Inferior parietal cortex (tissue), 1 donor: ENCODE measurements at regions not wholly inside any gene's neighbourhood (a gene's known extent, or its start where the extent isn't known, plus 50 kb on each side); places are given as distances from the start of the nearest gene placed in this dataset.
"Not testable (repeated sequence)": the region's sequence is repeated elsewhere in the genome, so short reads cannot be mapped to it uniquely, and the experiment has no call there.

ENCODE experiments used
- DNase-seq: peaks from one replicate; pipeline ENCODE4 v3.0.0-alpha.2; 2016; ENCODE audit errors: extremely low spot score

GRCh38 chrX:112367065-112367464 is 284.5 kb upstream of the TRPC5 start:
- no peak for DNase-seq

- DNase-seq = no peak
These were observed 277.3 kb upstream of the TRPC5 start for GRCh38 chrX:112359906-112360305.

- DNase-seq = no peak
These were observed 273.4 kb upstream of the TRPC5 start for GRCh38 chrX:112355931-112356330.

DNA sequence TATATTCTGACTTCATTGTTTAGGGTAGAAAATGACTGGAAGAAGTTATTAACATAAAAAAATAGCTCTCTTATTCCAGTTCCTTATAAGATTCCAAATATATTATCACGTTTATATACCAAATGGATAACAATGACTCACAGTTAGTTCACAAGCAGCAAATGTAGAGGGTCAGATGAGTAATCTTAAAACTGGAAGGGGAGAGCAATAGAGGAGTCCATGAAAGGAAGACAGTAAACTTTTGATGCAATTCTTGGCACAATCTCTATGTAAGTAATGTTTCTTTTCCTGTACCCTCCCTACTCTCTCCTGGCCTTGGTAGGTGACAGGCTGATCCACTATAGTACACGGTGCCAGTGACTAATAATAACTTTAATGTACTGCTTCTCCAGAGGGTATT is 259.0 kb upstream of the TRPC5 start:
- DNase-seq = no peak

GRCh38 chrX:112313201-112313600 is 230.6 kb upstream of the TRPC5 start:
- no peak for DNase-seq

GRCh38 chrX:112306027-112306426 is 223.5 kb upstream of the TRPC5 start:
- no peak for DNase-seq

DNA sequence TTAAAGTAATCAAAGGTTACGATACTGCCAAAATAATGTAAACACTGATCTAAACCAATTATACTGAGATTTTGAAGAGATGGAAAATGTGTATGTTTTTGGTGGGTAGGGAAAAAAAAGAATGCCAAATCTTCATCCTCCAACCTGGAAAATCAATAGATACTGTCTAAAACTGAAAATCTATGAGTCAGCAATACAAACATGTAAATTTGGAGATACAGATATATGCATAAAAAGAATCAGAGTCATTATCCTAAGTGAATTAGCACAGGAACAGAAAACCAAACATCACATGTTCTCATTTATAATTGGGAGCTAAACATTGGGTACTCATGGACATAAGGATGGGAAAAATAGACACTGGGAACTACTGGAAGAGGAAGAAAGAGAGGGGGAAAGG is 197.4 kb upstream of the TRPC5 start:
- no peak for DNase-seq

DNA sequence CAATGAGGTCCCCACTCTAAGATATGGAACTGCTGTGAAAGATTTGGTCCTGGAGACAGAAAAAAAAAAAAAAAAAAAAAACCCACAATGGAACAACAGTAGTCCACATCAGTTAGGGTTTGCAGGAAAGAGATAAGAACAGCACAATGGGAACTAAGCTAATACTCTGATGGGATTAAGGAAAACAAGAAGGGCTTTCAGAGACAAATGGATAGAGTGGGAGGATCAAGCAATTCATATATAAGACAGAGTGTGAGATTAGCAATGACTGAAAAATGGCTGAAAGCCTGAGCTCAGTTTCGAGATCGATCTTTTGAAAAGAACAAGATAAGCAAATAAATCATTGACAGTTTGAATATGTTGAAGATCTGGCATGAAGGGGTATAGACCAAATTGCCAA is 188.4 kb upstream of the TRPC5 start:
- DNase-seq = no peak

- no peak for DNase-seq
These were observed 183.6 kb upstream of the TRPC5 start for GRCh38 chrX:112266136-112266535.

- no peak for DNase-seq
These were observed 176.8 kb upstream of the TRPC5 start for GRCh38 chrX:112259375-112259774.

GRCh38 chrX:112254896-112255295 is 172.3 kb upstream of the TRPC5 start:
- DNase-seq = no peak

DNA sequence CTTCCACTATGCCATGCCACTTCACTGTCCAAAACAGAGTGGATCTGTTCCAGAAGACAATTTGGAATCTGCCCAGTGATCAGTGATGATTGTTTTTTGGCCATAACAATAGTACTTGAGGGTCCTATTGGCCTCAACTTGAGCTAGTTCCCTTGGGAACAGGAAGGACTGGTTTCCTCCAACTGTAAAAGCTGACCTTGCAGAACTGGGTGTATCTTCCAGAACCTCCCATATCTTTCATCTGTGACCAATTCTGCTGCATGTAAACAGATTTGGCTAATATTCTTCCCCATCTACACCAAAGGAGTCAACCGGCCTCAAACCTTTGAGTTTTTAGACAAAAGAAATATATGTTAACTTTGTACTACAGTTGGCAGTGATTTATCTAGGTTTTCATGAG is 165.1 kb upstream of the TRPC5 start:
- no peak for DNase-seq

DNA sequence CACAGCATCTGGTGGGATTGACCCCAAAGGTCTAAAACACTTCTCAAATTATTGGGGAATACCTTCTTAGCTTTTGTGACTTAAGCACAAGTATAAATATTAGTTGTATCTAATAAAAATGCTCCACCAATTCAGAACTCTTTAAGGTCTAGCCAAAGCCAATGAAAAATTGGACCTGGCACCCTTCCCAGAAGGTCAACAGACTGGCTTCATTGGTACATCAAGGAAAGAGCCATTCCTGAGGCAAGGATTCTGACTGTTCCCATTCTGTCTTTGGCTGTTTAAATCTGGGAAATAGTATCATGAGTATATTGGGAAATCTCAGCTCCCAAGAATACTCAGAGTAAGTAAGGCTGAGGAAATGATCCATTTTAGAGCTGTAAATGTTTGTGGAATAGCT is 153.0 kb upstream of the TRPC5 start:
- DNase-seq = no peak

GRCh38 chrX:112233164-112233563 is 150.6 kb upstream of the TRPC5 start:
- DNase-seq = no peak

DNA sequence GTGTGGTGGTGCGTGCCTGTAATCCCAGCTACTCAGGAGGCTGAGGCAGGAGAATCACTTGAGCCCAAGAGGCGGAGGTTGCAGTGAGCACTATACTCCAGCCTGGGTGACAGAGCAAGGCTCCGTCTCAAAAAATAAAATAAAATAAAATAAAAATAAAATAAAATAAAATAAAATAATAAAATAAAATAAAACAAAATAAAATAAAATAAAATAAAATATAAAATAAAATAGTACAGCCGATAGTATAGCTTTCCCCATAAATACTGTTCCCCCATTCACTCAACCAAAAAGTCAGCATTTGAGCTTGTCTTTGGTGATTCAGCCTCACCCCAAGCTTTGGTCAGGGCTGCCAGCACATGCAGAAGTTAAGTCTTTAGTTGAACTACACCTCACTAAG is 144.2 kb upstream of the TRPC5 start:
- not testable (repeated sequence) for DNase-seq

DNA sequence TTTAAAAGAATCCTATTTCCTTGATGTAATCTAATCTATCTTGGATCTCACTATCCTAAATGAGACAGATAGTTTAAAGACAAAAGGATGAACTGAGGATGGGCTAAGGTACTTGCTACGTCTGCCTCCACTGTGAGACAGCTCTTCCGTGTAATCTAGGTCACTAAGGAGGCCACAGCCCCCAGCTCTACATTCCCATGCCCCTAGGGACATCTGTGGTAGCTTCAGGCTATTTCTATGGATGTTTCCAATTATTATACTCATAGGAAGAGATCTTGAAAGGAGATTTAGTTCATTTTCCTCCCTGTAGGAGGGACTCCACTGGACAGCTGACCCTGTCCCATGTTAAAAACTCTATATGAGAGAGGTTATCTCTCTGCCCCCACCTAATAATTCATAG is 140.8 kb upstream of the TRPC5 start:
- DNase-seq = no peak

GRCh38 chrX:112218388-112218787 is 135.8 kb upstream of the TRPC5 start:
- DNase-seq = no peak

- no peak for DNase-seq
These were observed 128.9 kb upstream of the TRPC5 start for GRCh38 chrX:112211459-112211858.

GRCh38 chrX:112197840-112198239 is 115.3 kb upstream of the TRPC5 start:
- DNase-seq = no peak

DNA sequence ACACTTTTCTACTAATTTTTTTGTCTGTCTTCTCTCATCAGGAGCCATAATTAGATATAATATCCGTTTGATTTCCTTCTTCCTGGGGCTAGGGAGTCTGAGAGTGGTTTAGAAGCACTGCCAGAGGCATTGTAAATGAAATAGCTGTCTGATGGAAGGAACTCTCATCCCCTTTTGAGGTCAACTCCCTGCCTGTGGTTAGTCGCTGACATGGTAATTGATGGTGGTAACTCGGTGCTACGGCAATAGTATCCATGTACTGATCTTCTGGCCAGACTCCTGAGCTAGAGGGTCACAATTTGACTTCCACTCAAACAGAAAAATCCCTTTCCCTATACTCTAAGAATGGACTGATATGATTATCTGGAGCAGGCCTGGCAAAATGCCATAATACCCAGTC is 108.1 kb upstream of the TRPC5 start:
- DNase-seq = no peak

GRCh38 chrX:112181361-112181760 is 98.8 kb upstream of the TRPC5 start:
- not testable (repeated sequence) for DNase-seq

- no peak for DNase-seq
These were observed 81.8 kb upstream of the TRPC5 start for GRCh38 chrX:112164420-112164819.

- DNase-seq = no peak
These were observed 81.3 kb upstream of the TRPC5 start for GRCh38 chrX:112163906-112164305.

DNA sequence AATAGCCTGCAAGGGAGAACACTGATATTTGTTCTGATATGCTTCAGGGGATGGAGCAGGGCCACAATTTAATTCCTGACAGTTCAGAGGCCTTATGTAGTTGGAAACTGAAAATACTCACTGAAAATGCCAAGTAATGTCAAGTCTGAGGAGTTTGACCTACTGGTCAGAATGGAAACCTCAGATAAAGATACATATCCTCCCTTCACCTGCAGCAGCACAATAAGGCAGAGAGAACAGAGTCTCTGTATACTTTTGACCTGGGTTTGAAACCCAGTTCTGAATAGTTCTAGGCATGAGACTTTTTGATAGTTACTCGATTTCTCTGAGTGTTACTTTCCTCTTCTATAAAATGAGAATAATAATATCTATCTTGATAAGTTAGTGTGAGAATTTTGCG is 65.8 kb upstream of the TRPC5 start:
- DNase-seq = no peak

DNA sequence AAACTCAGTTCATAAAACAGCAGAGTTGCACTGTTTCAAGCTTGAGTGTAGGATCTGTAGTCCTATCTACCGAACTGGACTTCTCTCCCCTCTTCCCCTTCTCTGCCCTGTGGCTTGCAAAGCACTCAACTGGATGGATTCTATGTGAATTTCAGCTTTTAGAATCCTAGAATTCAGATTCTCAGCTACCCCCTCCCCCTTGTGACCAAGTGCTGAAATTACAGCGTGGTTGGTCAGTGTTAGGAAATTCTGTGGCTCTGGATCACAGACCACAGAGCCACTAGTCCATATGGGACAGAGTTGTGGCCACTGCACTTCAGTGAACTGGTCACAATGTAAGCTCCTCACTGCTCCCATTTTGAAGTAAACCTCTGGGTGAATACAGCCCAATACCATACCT is 64.6 kb upstream of the TRPC5 start:
- peak; percentile 40 for DNase-seq
